Ramos (cell line): ENCODE measurements at regions not wholly inside any gene's neighbourhood (a gene's known extent, or its start where the extent isn't known, plus 50 kb on each side); places are given as distances from the start of the nearest gene placed in this dataset.
"Not testable (repeated sequence)": the region's sequence is repeated elsewhere in the genome, so short reads cannot be mapped to it uniquely, and the experiment has no call there.

Experiments used
- in situ Hi-C: fragments of 300-500 bp; cut with MboI; formaldehyde crosslinking; loops from one replicate; pipeline ENCODE4 v1.14.3; 2022; ENCODE audit warnings: low sequenced_read_pairs; ENCODE audit not compliant: unreplicated experiment

GRCh38 chr5:130398825-130399224 is 494.6 kb downstream of the CHSY3 start:
- in situ Hi-C loops: no loop called here

- in situ Hi-C loops: not testable (repeated sequence)
These were observed 493.5 kb downstream of the CHSY3 start for GRCh38 chr5:130397727-130398126.

- in situ Hi-C loops: no loop called here
These were observed 492.9 kb downstream of the CHSY3 start for GRCh38 chr5:130397132-130397531.

GRCh38 chr5:130391727-130392264 is 487.5 kb downstream of the CHSY3 start:
- in situ Hi-C loops: not testable (repeated sequence)

GRCh38 chr5:130386155-130386554 is 481.9 kb downstream of the CHSY3 start:
- in situ Hi-C loops: no loop called here

- in situ Hi-C loops: no loop called here
These were observed 481.4 kb downstream of the CHSY3 start for GRCh38 chr5:130385656-130386055.

GRCh38 chr5:130365956-130366355 is 461.7 kb downstream of the CHSY3 start:
- in situ Hi-C loops: no loop called here

- in situ Hi-C loops: no loop called here
These were observed 445.9 kb downstream of the CHSY3 start for GRCh38 chr5:130350131-130350530.

GRCh38 chr5:130337179-130337888 is 433.1 kb downstream of the CHSY3 start:
- in situ Hi-C loops: no loop called here

- in situ Hi-C loops: no loop called here
These were observed 430.9 kb downstream of the CHSY3 start for GRCh38 chr5:130335117-130335516.

- in situ Hi-C loops: no loop called here
These were observed 428.8 kb downstream of the CHSY3 start for GRCh38 chr5:130333089-130333488.

GRCh38 chr5:130331332-130331731 is 427.1 kb downstream of the CHSY3 start:
- in situ Hi-C loops: no loop called here

- in situ Hi-C loops: no loop called here
These were observed 420.8 kb downstream of the CHSY3 start for GRCh38 chr5:130324953-130325671.

- in situ Hi-C loops: no loop called here
These were observed 419.7 kb downstream of the CHSY3 start for GRCh38 chr5:130323804-130324454.

- in situ Hi-C loops: no loop called here
These were observed 417.7 kb downstream of the CHSY3 start for GRCh38 chr5:130321931-130322330.

GRCh38 chr5:130316971-130317680 is 412.9 kb downstream of the CHSY3 start:
- in situ Hi-C loops: no loop called here

GRCh38 chr5:130295235-130295634 is 391.0 kb downstream of the CHSY3 start:
- in situ Hi-C loops: no loop called here

- in situ Hi-C loops: not testable (repeated sequence)
These were observed 390.5 kb downstream of the CHSY3 start for GRCh38 chr5:130294798-130295197.

- in situ Hi-C loops: no loop called here
These were observed 386.0 kb downstream of the CHSY3 start for GRCh38 chr5:130290219-130290618.
